K562 (cell line): ENCODE measurements at regions not wholly inside any gene's neighbourhood (a gene's known extent, or its start where the extent isn't known, plus 50 kb on each side); places are given as distances from the start of the nearest gene placed in this dataset.

Source experiments
- ATAC-seq: fragments of 200-7000 bp; cut with Tn5 transposase; 3 replicates; pipeline ENCODE4 v1.9.1; 2020; ENCODE audit warnings: moderate library complexity
- BruUV-seq: library from RNA; stranded (reverse); fragments of 400-500 nt; replicated peaks from 2 replicates; lab custom pipeline; 2021; lab: Mats Ljungman, UMichigan
- CTCF ChIA-PET: fragments of 300-600 bp; formaldehyde crosslinking; extraction: SDS; loops from one replicate; lab custom pipeline; 2021; ENCODE audit warnings: low intra/inter-chr PET ratio; lab: Yijun Ruan, JAX
- POLR2A ChIA-PET: fragments of 300-600, 350-650 bp; sonication (Branson Sonifier 250); formaldehyde crosslinking; extraction: SDS; loops from one replicate; lab custom pipeline; 2021; ENCODE audit warnings: antibody characterized with exemption, inconsistent platforms; lab: Yijun Ruan, JAX
- DNase-seq, 4 experiments: peaks; one replicate each; pipeline versions ENCODE4 v3.0.0 to v3.0.0-alpha.2; 2011 to 2018; ENCODE audit warnings: low spot score in 3 of 4, mixed read lengths in 3 of 4; ENCODE audit errors: extremely low read depth in 1 of 4
- FAIRE-seq: peaks from 2 replicates; lab custom pipeline; 2011; peaks lifted over from hg19 to GRCh38; lab: Jason Lieb, UNC
- H2AFZ ChIP-seq: 2 replicates; pipeline ENCODE4 v1.6.0; 2011; ENCODE audit warnings: low read depth, low read length, control low read depth, inconsistent platforms
- H3K27ac ChIP-seq: fragments of 200-600 bp; 3 replicates; pipeline ENCODE4 v1.8.0; 2011; ENCODE audit warnings: low read depth, mild to moderate bottlenecking, control low read depth, inconsistent platforms, low read length, moderate library complexity, mixed read lengths; ENCODE audit errors: extremely low read depth
- H3K27me3 ChIP-seq, 2 experiments: fragments of 300-600 bp in 1 of 2; 2 replicates in 1 of 2; 3 replicates in 1 of 2; pipeline versions ENCODE4 v1.6.0 to v1.8.0; 2011; ENCODE audit warnings: inconsistent platforms in 2 of 2, low read length in 2 of 2, mild to moderate bottlenecking in 1 of 2, mixed read lengths in 1 of 2, moderate library complexity in 1 of 2; ENCODE audit not compliant: control insufficient read depth in 2 of 2, insufficient read depth in 2 of 2
- H3K36me3 ChIP-seq: fragments of 300-600 bp; 3 replicates; pipeline ENCODE4 v1.8.0; 2011; ENCODE audit warnings: mild to moderate bottlenecking, low read length, inconsistent platforms; ENCODE audit not compliant: control insufficient read depth, insufficient read depth
- H3K4me1 ChIP-seq, 2 experiments: fragments of 200-600 bp in 1 of 2; replicated peaks in 1 of 2; 2 replicates in 1 of 2; 3 replicates in 1 of 2; pipeline versions ENCODE4 v1.5.1 to v1.8.0; 2011; ENCODE audit warnings: inconsistent platforms in 2 of 2, low read length in 2 of 2, mild to moderate bottlenecking in 1 of 2, mixed read lengths in 1 of 2, moderate library complexity in 1 of 2; ENCODE audit not compliant: control insufficient read depth in 2 of 2, insufficient read depth in 2 of 2
- H3K4me2 ChIP-seq: 2 replicates; pipeline ENCODE4 v1.6.1; 2011; ENCODE audit warnings: low read length, control low read depth, inconsistent platforms, mixed read lengths; ENCODE audit not compliant: insufficient read depth
- H3K4me3 ChIP-seq: fragments of 200-600 bp; sonication (generic), shearing (Covaris generic); 2 replicates; pipeline ENCODE4 v1.5.1; 2016; ENCODE audit warnings: control low read depth, inconsistent platforms
- H3K79me2 ChIP-seq: fragments of 200-600 bp; 3 replicates; pipeline ENCODE4 v1.8.0; 2011; ENCODE audit warnings: low read length, inconsistent platforms; ENCODE audit not compliant: control insufficient read depth, insufficient read depth
- H3K9ac ChIP-seq, 2 experiments: 2 replicates each; pipeline versions ENCODE4 v1.6.0 to v1.6.1; 2011; ENCODE audit warnings: low read depth in 2 of 2, low read length in 2 of 2, control low read depth in 1 of 2, inconsistent platforms in 1 of 2, mild to moderate bottlenecking in 1 of 2, mixed read lengths in 1 of 2; ENCODE audit not compliant: insufficient read depth in 1 of 2
- H3K9me1 ChIP-seq: one replicate; pipeline ENCODE4 v1.6.0; 2011; ENCODE audit warnings: inconsistent platforms, mild to moderate bottlenecking, low read length, moderate library complexity; ENCODE audit not compliant: control insufficient read depth, insufficient read depth
- H3K9me3 ChIP-seq: replicated peaks from 2 replicates; pipeline ENCODE4 v1.5.1; 2011; ENCODE audit warnings: low read depth, low read length, inconsistent platforms; ENCODE audit not compliant: control insufficient read depth, insufficient read depth
- H4K20me1 ChIP-seq: replicated peaks from 2 replicates; pipeline ENCODE4 v1.6.1; 2011; ENCODE audit warnings: low read length, inconsistent platforms, mixed read lengths; ENCODE audit not compliant: control insufficient read depth, insufficient read depth
- CTCF ChIP-seq, 3 experiments: IDR thresholded peaks in 2 of 3; conservative IDR thresholded peaks in 1 of 3; 2 replicates each; pipeline ENCODE4 v1.5.1; 2011 to 2012; ENCODE audit warnings: low read length in 3 of 3, mild to moderate bottlenecking in 3 of 3, control low read depth in 2 of 3, improper control_type of control experiment in 1 of 3, inconsistent platforms in 1 of 3, low read depth in 1 of 3, mixed read lengths in 1 of 3, moderate library complexity in 1 of 3; ENCODE audit not compliant: insufficient read depth in 2 of 3
- FOXO4 ChIP-seq: fragments of 450-650 bp; formaldehyde crosslinking; IDR thresholded peaks from 2 replicates; pipeline ENCODE4 v1.4.0; 2020; ENCODE audit warnings: mild to moderate bottlenecking, moderate library complexity
- MLLT1 ChIP-seq, 2 experiments: fragments of 450-650 bp; IDR thresholded peaks; 2 replicates each; pipeline ENCODE4 v1.6.1; 2016
- NFIX ChIP-seq: fragments of 250-450 bp; sonication (Bioruptor Pico); IDR thresholded peaks from 2 replicates; pipeline ENCODE4 v1.4.0; 2020; ENCODE audit warnings: low read depth, mild to moderate bottlenecking, moderate library complexity
- USF1 ChIP-seq: sonication (generic); formaldehyde crosslinking; IDR thresholded peaks from 2 replicates; pipeline ENCODE4 v1.9.0; 2022; ENCODE audit warnings: mild to moderate bottlenecking, missing genetic modification reagents
- WGBS: fragments of 100-300 bp; shearing (Covaris generic); methylation state at CpG from one replicate; pipeline ENCODE4 v1.1.6; 2016; ENCODE audit warnings: low coverage, mixed read lengths; ENCODE audit not compliant: insufficient coverage; ENCODE audit errors: missing lambda C conversion rate; 5-methylcytosine and 5-hydroxymethylcytosine counted together
- in situ Hi-C: fragments of 300-500 bp; cut with MboI; formaldehyde crosslinking; loops from 4 replicates; pipeline ENCODE4 v1.15.0; 2018; ENCODE audit warnings: inconsistent platforms, mixed read lengths
- intact Hi-C: fragments of 100-400 bp; cut with micrococcal nuclease; formaldehyde crosslinking; loops from 2 replicates; pipeline ENCODE4 v1.14.2; 2022

- Histone ChIP-seq H3K4me1 (peaks cover 0 to 17% of the 10 kb centered on the region in 2 experiments; a peak in 2 of 5 replicates), H3K9me3 (no peaks in the 10 kb centered on the region), H3K27me3 (peaks cover 0 to 10% of the 10 kb centered on the region in 2 experiments; a peak in 1 of 5 replicates), H3K4me2 (no peak overlapping the region), H3K9me1 (no peaks in the 10 kb centered on the region), H2AFZ (no peak overlapping the region), H3K36me3 (no peaks in the 10 kb centered on the region), H3K79me2 (no peaks in the 10 kb centered on the region), H4K20me1 (0 out of 2 replicates have a peak, but pooled peaks cover 2% of the 10 kb centered on the region), H3K27ac (no peak overlapping the region), H3K4me3 (no peak overlapping the region), H3K9ac (no peak overlapping the region)
- TF ChIP-seq NFIX (CRISPR knock-in tag) = no peak
- TF ChIP-seq CTCF (IDR thresholded peaks at IDR 0.05 in 2 of 3, conservative IDR thresholded peaks at IDR 0.05 in 1 of 3; ENCODE audit: insufficient read depth in 2 of 3, low read depth in 1 of 3, low read length in 3 of 3) = peak in 1 of 3 experiments; percentile 31; a peak in 1 of 6 replicates
- WGBS = 17% methylated on average over 1 of the region's 5 CpGs
- in situ Hi-C loops (no loop called here), intact Hi-C loops (no loop called here)
- no TSS peak for BruUV-seq
- ChIA-PET CTCF (no interaction called here), POLR2A (no interaction called here)
- FAIRE-seq (no peak), ATAC-seq (peak; percentile 51; the same call in 2 of the 3 replicates), DNase-seq (no peak)
Measured at GRCh38 chr15:77768107-77768506, 135.4 kb upstream of the LINGO1 start.

GRCh38 chr15:77764095-77764494 is 131.4 kb upstream of the LINGO1 start:
- H3K36me3 ChIP-seq = no peaks in the 10 kb centered on the region
- H3K4me2 ChIP-seq = no peak overlapping the region
- H3K4me3 ChIP-seq = no peak overlapping the region
- POLR2A ChIA-PET = no interaction called here
- no peak overlapping the region for H3K9ac ChIP-seq
- 18% methylated on average over 4 of the region's 4 CpGs for WGBS
- H3K9me3 ChIP-seq = no peaks in the 10 kb centered on the region
- no TSS peak for BruUV-seq
- intact Hi-C loops = no loop called here
- H3K9me1 ChIP-seq = no peaks in the 10 kb centered on the region
- peaks cover 0 to 10% of the 10 kb centered on the region in 2 experiments; a peak in 1 of 5 replicates for H3K27me3 ChIP-seq
- H4K20me1 ChIP-seq = no peaks in the 10 kb centered on the region
- no peak for TF ChIP-seq MLLT1 (IDR thresholded peaks at IDR 0.05)
- no peak for TF ChIP-seq FOXO4 (CRISPR knock-in tag)
- no peak for TF ChIP-seq USF1 (CRISPR knock-in tag)
- TF ChIP-seq, all 486 proteins: peak for 0
- DNase-seq (no peak), FAIRE-seq (no peak), ATAC-seq (no peak)
- CTCF ChIA-PET = no interaction called here
- no peaks in the 10 kb centered on the region for H3K79me2 ChIP-seq
- no peak overlapping the region for H2AFZ ChIP-seq
- peaks cover 0 to 10% of the 10 kb centered on the region in 2 experiments; a peak in 2 of 5 replicates for H3K4me1 ChIP-seq
- no peak overlapping the region for H3K27ac ChIP-seq
- in situ Hi-C loops = no loop called here
